ENCODE measurements at regions not wholly inside any gene's neighbourhood (a gene's known extent, or its start where the extent isn't known, plus 50 kb on each side); places are given as distances from the start of the nearest gene placed in this dataset.

GRCh38 chr2:234666911-234667310 is 170.0 kb upstream of the ARL4C start:
- no peak for TF ChIP-seq CTCF (IDR thresholded peaks at IDR 0.05; ENCODE audit: control extremely low read depth, extremely low read depth, low read depth, missing control alignments)
- ChIA-PET POLR2A (no interaction called here), CTCF (interaction anchor here (1.6 kb wide), 1 partner anchor 11 kb away, joined by 3 read pairs; no protein-coding TSS in a partner anchor)
- DNase-seq (ENCODE audit: extremely low spot score) = no peak

GRCh38 chr2:234665304-234665703 is 168.4 kb upstream of the ARL4C start:
- ChIA-PET CTCF (no interaction called here), POLR2A (no interaction called here)
- no peak for DNase-seq (ENCODE audit: extremely low spot score)
- TF ChIP-seq CTCF (IDR thresholded peaks at IDR 0.05; ENCODE audit: control extremely low read depth, extremely low read depth, low read depth, missing control alignments) = no peak

GRCh38 chr2:234661849-234662248 is 165.0 kb upstream of the ARL4C start:
- no peak for DNase-seq (ENCODE audit: extremely low spot score)
- ChIA-PET CTCF (interaction anchor here (0.7 to 1.7 kb wide), 2 partner anchors 11 to 19 kb away, joined by 3 read pairs; no protein-coding TSS in a partner anchor), POLR2A (no interaction called here)

GRCh38 chr2:234661175-234661574 is 164.3 kb upstream of the ARL4C start:
- ChIA-PET POLR2A (no interaction called here), CTCF (interaction anchor here (1.7 kb wide), 1 partner anchor 18 kb away, joined by 3 read pairs; no protein-coding TSS in a partner anchor)
- DNase-seq (ENCODE audit: extremely low spot score) = no peak
- no peak for TF ChIP-seq CTCF (IDR thresholded peaks at IDR 0.05; ENCODE audit: control extremely low read depth, extremely low read depth, low read depth, missing control alignments)

More at GRCh38 chr2:234661849-234662248, 165.0 kb upstream of the ARL4C start:
- TF ChIP-seq CTCF (IDR thresholded peaks at IDR 0.05; ENCODE audit: control extremely low read depth, extremely low read depth, low read depth, missing control alignments) = no peak

- DNase-seq (ENCODE audit: extremely low spot score) = no peak
- ChIA-PET POLR2A (no interaction called here), CTCF (interaction anchor here (1.3 kb wide), 1 partner anchor 11 kb away, joined by 3 read pairs; no protein-coding TSS in a partner anchor)
- TF ChIP-seq CTCF (IDR thresholded peaks at IDR 0.05; ENCODE audit: control extremely low read depth, extremely low read depth, low read depth, missing control alignments) = no peak
Observed at GRCh38 chr2:234655706-234656105, 158.8 kb upstream of the ARL4C start.

GRCh38 chr2:234650911-234651310 is 154.0 kb upstream of the ARL4C start:
- TF ChIP-seq CTCF (IDR thresholded peaks at IDR 0.05; ENCODE audit: control extremely low read depth, extremely low read depth, low read depth, missing control alignments) = no peak
- ChIA-PET CTCF (no interaction called here), POLR2A (no interaction called here)
- no peak for DNase-seq (ENCODE audit: extremely low spot score)

GRCh38 chr2:234649951-234650350 is 153.1 kb upstream of the ARL4C start:
- no peak for DNase-seq (ENCODE audit: extremely low spot score)
- POLR2A ChIA-PET = no interaction called here
- CTCF ChIA-PET = no interaction called here
- no peak for TF ChIP-seq CTCF (IDR thresholded peaks at IDR 0.05; ENCODE audit: control extremely low read depth, extremely low read depth, low read depth, missing control alignments)

Measured in GM10248 (cell line).